Spleen (tissue), 7 donors: ENCODE measurements at regions not wholly inside any gene's neighbourhood (a gene's known extent, or its start where the extent isn't known, plus 50 kb on each side); places are given as distances from the start of the nearest gene placed in this dataset.

Experiments used
- POLR2A ChIP-seq, 3 donors: fragments of 450-650 bp; IDR thresholded peaks; one replicate each; pipeline ENCODE4 v1.5.1; 2017; ENCODE audit warnings: antibody characterized with exemption in 3 of 3, mild to moderate bottlenecking in 1 of 3
- POLR2AphosphoS5 ChIP-seq, 3 donors: sonication (generic); formaldehyde crosslinking; IDR thresholded peaks; one replicate each; pipeline ENCODE4 v1.5.1; 2017; ENCODE audit warnings: antibody characterized with exemption in 3 of 3
- TF ChIP-seq, protein P1 (sequence below), 11 experiments: fragments of 200-600 bp in 7 of 11; fragments of 450-650 bp in 4 of 11; sonication (generic) in 4 of 11; IDR thresholded peaks in 8 of 11; conservative IDR thresholded peaks in 3 of 11; 1 replicate in 7 of 11; 2 replicates in 4 of 11; pipeline versions ENCODE4 v1.4.0 to v1.8.0; 2016 to 2021; ENCODE audit warnings: antibody characterized with exemption in 11 of 11, inconsistent platforms in 4 of 11, mild to moderate bottlenecking in 1 of 11
- donor health status: DM: no; HTN: no; CAD: no; lungs with moderate emphysema.
- donor health status: DM: no; HTN: no; CAD: no.
- donor health status: DM: no; HTN: no; CAD: no.

DNA sequence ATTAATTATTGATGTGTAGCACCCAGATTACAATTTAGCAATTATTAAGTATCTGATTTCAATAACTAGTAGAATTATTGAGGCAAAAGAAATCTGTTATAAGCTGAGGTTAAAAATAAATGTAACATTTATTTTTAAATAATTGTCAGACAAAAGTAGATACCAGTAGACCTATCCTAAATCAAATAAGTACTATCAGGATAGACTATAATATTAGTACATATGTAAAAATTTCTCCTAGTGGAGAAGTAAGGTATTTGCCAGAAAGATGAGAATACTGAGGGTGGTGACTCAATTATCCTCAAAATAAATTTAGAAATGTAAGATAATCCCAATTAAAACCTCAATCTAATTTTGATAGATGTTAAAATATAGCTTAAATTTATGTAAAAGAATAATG lies 377.8 kb upstream of the CHRM3 start:
- TF ChIP-seq, protein P1, sequence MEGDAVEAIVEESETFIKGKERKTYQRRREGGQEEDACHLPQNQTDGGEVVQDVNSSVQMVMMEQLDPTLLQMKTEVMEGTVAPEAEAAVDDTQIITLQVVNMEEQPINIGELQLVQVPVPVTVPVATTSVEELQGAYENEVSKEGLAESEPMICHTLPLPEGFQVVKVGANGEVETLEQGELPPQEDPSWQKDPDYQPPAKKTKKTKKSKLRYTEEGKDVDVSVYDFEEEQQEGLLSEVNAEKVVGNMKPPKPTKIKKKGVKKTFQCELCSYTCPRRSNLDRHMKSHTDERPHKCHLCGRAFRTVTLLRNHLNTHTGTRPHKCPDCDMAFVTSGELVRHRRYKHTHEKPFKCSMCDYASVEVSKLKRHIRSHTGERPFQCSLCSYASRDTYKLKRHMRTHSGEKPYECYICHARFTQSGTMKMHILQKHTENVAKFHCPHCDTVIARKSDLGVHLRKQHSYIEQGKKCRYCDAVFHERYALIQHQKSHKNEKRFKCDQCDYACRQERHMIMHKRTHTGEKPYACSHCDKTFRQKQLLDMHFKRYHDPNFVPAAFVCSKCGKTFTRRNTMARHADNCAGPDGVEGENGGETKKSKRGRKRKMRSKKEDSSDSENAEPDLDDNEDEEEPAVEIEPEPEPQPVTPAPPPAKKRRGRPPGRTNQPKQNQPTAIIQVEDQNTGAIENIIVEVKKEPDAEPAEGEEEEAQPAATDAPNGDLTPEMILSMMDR (IDR thresholded peaks at IDR 0.05 in 8 of 11, conservative IDR thresholded peaks at IDR 0.05 in 3 of 11): no peak
- TF ChIP-seq POLR2AphosphoS5 (IDR thresholded peaks at IDR 0.05): no peak
- TF ChIP-seq POLR2A (IDR thresholded peaks at IDR 0.05): no peak
